GM12878 (cell line): ENCODE measurements at regions not wholly inside any gene's neighbourhood (a gene's known extent, or its start where the extent isn't known, plus 50 kb on each side); places are given as distances from the start of the nearest gene placed in this dataset.

Experiments used
- ATAC-seq: fragments of 200-7000 bp; cut with Tn5 transposase; 3 replicates; pipeline ENCODE4 v1.9.1; 2020; ENCODE audit warnings: mild to moderate bottlenecking, moderate library complexity
- BruUV-seq: library from RNA; stranded (reverse); fragments of 400-500 nt; replicated peaks from 2 replicates; lab custom pipeline; 2021; lab: Mats Ljungman, UMichigan
- CTCF ChIA-PET: fragments of 300-600 bp; sonication (Branson Sonifier 250); formaldehyde crosslinking; extraction: SDS; loops from one replicate; lab custom pipeline; 2021; ENCODE audit warnings: inconsistent platforms; lab: Yijun Ruan, JAX
- POLR2A ChIA-PET: fragments of 350-600 bp; formaldehyde crosslinking; extraction: SDS; loops from one replicate; lab custom pipeline; 2021; ENCODE audit warnings: inconsistent platforms; lab: Charles Lee
- RAD21 ChIA-PET: fragments of 300-600 bp; sonication (Branson Sonifier 250); formaldehyde crosslinking; loops from one replicate; lab custom pipeline; 2023; ENCODE audit warnings: antibody characterized with exemption; ENCODE audit not compliant: unreplicated experiment; lab: Charles Lee
- SMC1A ChIA-PET: fragments of 300-600 bp; sonication (Branson Sonifier 250); formaldehyde crosslinking; loops from one replicate; lab custom pipeline; 2023; ENCODE audit not compliant: unreplicated experiment, uncharacterized antibody; lab: Charles Lee
- DNase-seq: peaks from one replicate; pipeline ENCODE4 v3.0.0-alpha.2; 2011; ENCODE audit warnings: low read depth, low spot score
- FAIRE-seq: peaks from 3 replicates; lab custom pipeline; 2011; peaks lifted over from hg19 to GRCh38; lab: Jason Lieb, UNC
- H2AFZ ChIP-seq: 2 replicates; pipeline ENCODE4 v1.6.0; 2011; ENCODE audit warnings: low read depth, low read length, control low read depth; ENCODE audit not compliant: control insufficient read depth
- H3K27ac ChIP-seq: 2 replicates; pipeline ENCODE4 v1.5.1; 2011; ENCODE audit warnings: control low read depth; ENCODE audit not compliant: control insufficient read depth, insufficient read depth
- H3K27me3 ChIP-seq, 2 experiments: replicated peaks in 1 of 2; 2 replicates each; pipeline versions ENCODE4 v1.6.0 to v1.6.1; 2011; ENCODE audit warnings: low read length in 1 of 2; ENCODE audit not compliant: control insufficient read depth in 2 of 2, insufficient read depth in 2 of 2
- H3K36me3 ChIP-seq, 2 experiments: 2 replicates each; pipeline ENCODE4 v1.5.1; 2011; ENCODE audit warnings: low read length in 1 of 2; ENCODE audit not compliant: control insufficient read depth in 2 of 2, insufficient read depth in 2 of 2
- H3K4me1 ChIP-seq: 2 replicates; pipeline ENCODE4 v1.6.1; 2011; ENCODE audit warnings: mild to moderate bottlenecking, low read length, moderate library complexity, mixed read lengths; ENCODE audit not compliant: control insufficient read depth, insufficient read depth
- H3K4me2 ChIP-seq: 2 replicates; pipeline ENCODE4 v1.6.0; 2011; ENCODE audit warnings: control low read depth; ENCODE audit not compliant: control insufficient read depth, insufficient read depth
- H3K4me3 ChIP-seq: fragments of 200-600 bp; sonication (generic); 2 replicates; pipeline ENCODE4 v1.5.1; 2016
- H3K79me2 ChIP-seq: 2 replicates; pipeline ENCODE4 v1.6.0; 2011; ENCODE audit warnings: low read length; ENCODE audit not compliant: control insufficient read depth, insufficient read depth
- H3K9ac ChIP-seq: 2 replicates; pipeline ENCODE4 v1.8.0; 2011; ENCODE audit warnings: low read length, control low read depth, mixed read lengths; ENCODE audit not compliant: control insufficient read depth, insufficient read depth
- H3K9me3 ChIP-seq: replicated peaks from 3 replicates; pipeline ENCODE4 v1.5.1; 2011; ENCODE audit warnings: mild to moderate bottlenecking, low read length; ENCODE audit not compliant: control insufficient read depth, insufficient read depth
- H4K20me1 ChIP-seq: 2 replicates; pipeline ENCODE4 v1.6.0; 2011; ENCODE audit not compliant: control insufficient read depth, insufficient read depth
- HDAC2 ChIP-seq: fragments of 200-600 bp; sonication (generic); IDR thresholded peaks from 2 replicates; pipeline ENCODE4 v1.6.1; 2017
- SIN3A ChIP-seq: IDR thresholded peaks from 2 replicates; pipeline ENCODE4 v1.6.1; 2012; ENCODE audit warnings: low read depth, low read length, improper control_type of control experiment
- SP1 ChIP-seq: IDR thresholded peaks from one replicate; pipeline ENCODE4 v1.6.1; 2011; ENCODE audit warnings: low read depth, low read length
- TAF1 ChIP-seq: IDR thresholded peaks from 2 replicates; pipeline ENCODE4 v1.6.1; 2011; ENCODE audit warnings: mild to moderate bottlenecking, low read depth, low read length, borderline replicate concordance
- WGBS: methylation state at CpG from one replicate; pipeline ENCODE4 v1.1.6; 2016; ENCODE audit warnings: low lambda C conversion rate; ENCODE audit not compliant: insufficient replicate concordance, insufficient coverage; ENCODE audit errors: missing lambda C conversion rate; 5-methylcytosine and 5-hydroxymethylcytosine counted together
- in situ Hi-C: fragments of 300-500 bp; cut with MboI; formaldehyde crosslinking; loops from 9 replicates; pipeline ENCODE4 v1.14.3; 2018; ENCODE audit warnings: mixed read lengths
- intact Hi-C: fragments of 100-400 bp; cut with micrococcal nuclease; formaldehyde crosslinking; loops from one replicate; pipeline ENCODE4 v1.14.2; 2022; ENCODE audit not compliant: unreplicated experiment
- TF ChIP-seq, protein P1 (sequence below): fragments of 450-650 bp; IDR thresholded peaks from 2 replicates; pipeline ENCODE4 v1.6.1; 2016; ENCODE audit warnings: mild to moderate bottlenecking, moderate library complexity, borderline replicate concordance

DNA sequence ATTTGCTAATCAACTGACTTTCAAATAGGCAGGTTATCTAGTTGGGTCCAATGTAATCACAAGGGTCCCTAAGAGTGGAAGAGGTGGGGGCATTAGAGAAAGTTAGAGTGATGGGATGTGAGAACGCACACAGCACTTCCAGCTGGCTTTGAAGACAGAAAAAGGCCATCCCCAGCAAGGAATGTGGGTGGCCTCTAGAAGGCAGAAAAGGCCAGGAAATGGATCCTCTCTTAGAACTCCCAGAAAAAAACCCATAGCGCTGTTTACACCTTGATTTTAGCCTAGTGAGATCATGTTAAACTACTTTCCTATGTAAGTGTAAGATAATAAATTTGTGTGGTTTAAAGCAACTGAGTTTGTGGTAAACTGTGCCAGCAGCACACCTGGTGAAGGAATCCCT, 219.5 kb upstream of the HABP2 start:
- WGBS, result 78% methylated on average over 2 of the region's 2 CpGs
- Histone ChIP-seq H3K36me3 (no peaks in the 10 kb centered on the region), H3K4me2 (no peak overlapping the region), H3K27ac (no peak overlapping the region), H2AFZ (no peak overlapping the region), H4K20me1 (no peaks in the 10 kb centered on the region), H3K4me3 (no peak overlapping the region), H3K27me3 (no peaks in the 10 kb centered on the region), H3K9me3 (no peaks in the 10 kb centered on the region), H3K4me1 (no peaks in the 10 kb centered on the region), H3K79me2 (no peaks in the 10 kb centered on the region), H3K9ac (no peak overlapping the region)
- in situ Hi-C loops, result no loop called here
- ChIA-PET POLR2A (no interaction called here), CTCF (no interaction called here), RAD21 (no interaction called here), SMC1A (no interaction called here)
- FAIRE-seq, result no peak
- TF ChIP-seq HDAC2, result no peak
- no peak for TF ChIP-seq TAF1
- TF ChIP-seq, protein P1, sequence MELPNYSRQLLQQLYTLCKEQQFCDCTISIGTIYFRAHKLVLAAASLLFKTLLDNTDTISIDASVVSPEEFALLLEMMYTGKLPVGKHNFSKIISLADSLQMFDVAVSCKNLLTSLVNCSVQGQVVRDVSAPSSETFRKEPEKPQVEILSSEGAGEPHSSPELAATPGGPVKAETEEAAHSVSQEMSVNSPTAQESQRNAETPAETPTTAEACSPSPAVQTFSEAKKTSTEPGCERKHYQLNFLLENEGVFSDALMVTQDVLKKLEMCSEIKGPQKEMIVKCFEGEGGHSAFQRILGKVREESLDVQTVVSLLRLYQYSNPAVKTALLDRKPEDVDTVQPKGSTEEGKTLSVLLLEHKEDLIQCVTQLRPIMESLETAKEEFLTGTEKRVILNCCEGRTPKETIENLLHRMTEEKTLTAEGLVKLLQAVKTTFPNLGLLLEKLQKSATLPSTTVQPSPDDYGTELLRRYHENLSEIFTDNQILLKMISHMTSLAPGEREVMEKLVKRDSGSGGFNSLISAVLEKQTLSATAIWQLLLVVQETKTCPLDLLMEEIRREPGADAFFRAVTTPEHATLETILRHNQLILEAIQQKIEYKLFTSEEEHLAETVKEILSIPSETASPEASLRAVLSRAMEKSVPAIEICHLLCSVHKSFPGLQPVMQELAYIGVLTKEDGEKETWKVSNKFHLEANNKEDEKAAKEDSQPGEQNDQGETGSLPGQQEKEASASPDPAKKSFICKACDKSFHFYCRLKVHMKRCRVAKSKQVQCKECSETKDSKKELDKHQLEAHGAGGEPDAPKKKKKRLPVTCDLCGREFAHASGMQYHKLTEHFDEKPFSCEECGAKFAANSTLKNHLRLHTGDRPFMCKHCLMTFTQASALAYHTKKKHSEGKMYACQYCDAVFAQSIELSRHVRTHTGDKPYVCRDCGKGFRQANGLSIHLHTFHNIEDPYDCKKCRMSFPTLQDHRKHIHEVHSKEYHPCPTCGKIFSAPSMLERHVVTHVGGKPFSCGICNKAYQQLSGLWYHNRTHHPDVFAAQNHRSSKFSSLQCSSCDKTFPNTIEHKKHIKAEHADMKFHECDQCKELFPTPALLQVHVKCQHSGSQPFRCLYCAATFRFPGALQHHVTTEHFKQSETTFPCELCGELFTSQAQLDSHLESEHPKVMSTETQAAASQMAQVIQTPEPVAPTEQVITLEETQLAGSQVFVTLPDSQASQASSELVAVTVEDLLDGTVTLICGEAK, result no peak
- TF ChIP-seq SIN3A, result no peak
- no peak for TF ChIP-seq SP1
- DNase-seq, result no peak
- intact Hi-C loops, result no loop called here
- ATAC-seq, result no peak
- no TSS peak for BruUV-seq
